Right atrium auricular region (tissue), 2 donors: ENCODE measurements at regions not wholly inside any gene's neighbourhood (a gene's known extent, or its start where the extent isn't known, plus 50 kb on each side); places are given as distances from the start of the nearest gene placed in this dataset.

Source experiments
- DNase-seq: peaks from one replicate; pipeline ENCODE4 v3.0.0-alpha.2; 2019; ENCODE audit warnings: low spot score
- H3K27ac ChIP-seq, 2 donors: fragments of 200-600 bp; sonication (generic); 1 replicate in 1 of 2; 2 replicates in 1 of 2; pipeline ENCODE4 v1.5.1; 2016 to 2019
- H3K27me3 ChIP-seq, 2 donors: fragments of 200-600 bp; sonication (generic); one replicate each; pipeline versions ENCODE4 v1.5.1 to v1.6.0; 2017 to 2019
- H3K36me3 ChIP-seq: fragments of 200-600 bp; sonication (generic); one replicate; pipeline ENCODE4 v1.5.1; 2016
- H3K4me1 ChIP-seq, 2 donors: fragments of 200-600 bp; sonication (generic); one replicate each; pipeline versions ENCODE4 v1.5.1 to v1.6.0; 2017 to 2019
- H3K4me3 ChIP-seq, 2 donors: fragments of 200-600 bp; sonication (generic); 1 replicate in 1 of 2; 2 replicates in 1 of 2; pipeline ENCODE4 v1.5.1; 2017 to 2019; ENCODE audit warnings: mild to moderate bottlenecking in 1 of 2, moderate library complexity in 1 of 2
- H3K9me3 ChIP-seq, 2 donors: fragments of 200-600 bp; sonication (generic); one replicate each; pipeline ENCODE4 v1.5.1; 2019
- TF ChIP-seq, protein P1 (sequence below), 2 donors: fragments of 200-600 bp; sonication (generic); IDR thresholded peaks; one replicate each; pipeline ENCODE4 v1.5.1; 2019; ENCODE audit warnings: antibody characterized with exemption in 2 of 2

DNA sequence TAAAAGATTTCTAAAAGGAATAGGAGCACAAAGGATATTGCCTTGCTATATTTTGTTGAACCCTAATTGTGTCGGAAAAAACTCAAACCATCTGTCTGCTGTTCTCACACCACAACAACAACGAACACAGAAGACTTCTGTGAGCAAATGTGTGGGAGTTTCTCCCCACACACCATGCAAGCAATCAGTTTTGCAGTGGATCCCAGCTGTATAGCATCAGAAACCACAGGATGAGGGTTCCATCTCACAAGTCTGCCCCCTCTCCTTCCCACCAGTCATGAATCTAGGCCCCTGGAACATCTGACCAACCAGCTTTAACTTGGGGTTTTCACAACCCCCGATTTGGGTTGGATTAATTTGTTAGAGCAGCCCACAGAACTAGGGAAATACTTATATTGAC is 91.3 kb upstream of the SLC4A7 start:
- Histone ChIP-seq H3K4me3 (no peak overlapping the region), H3K27ac (no peak overlapping the region), H3K4me1 (peaks cover 0 to 6% of the 10 kb centered on the region in 2 donors), H3K27me3 (no peaks in the 10 kb centered on the region), H3K9me3 (no peaks in the 10 kb centered on the region), H3K36me3 (no peaks in the 10 kb centered on the region)
- TF ChIP-seq, protein P1, sequence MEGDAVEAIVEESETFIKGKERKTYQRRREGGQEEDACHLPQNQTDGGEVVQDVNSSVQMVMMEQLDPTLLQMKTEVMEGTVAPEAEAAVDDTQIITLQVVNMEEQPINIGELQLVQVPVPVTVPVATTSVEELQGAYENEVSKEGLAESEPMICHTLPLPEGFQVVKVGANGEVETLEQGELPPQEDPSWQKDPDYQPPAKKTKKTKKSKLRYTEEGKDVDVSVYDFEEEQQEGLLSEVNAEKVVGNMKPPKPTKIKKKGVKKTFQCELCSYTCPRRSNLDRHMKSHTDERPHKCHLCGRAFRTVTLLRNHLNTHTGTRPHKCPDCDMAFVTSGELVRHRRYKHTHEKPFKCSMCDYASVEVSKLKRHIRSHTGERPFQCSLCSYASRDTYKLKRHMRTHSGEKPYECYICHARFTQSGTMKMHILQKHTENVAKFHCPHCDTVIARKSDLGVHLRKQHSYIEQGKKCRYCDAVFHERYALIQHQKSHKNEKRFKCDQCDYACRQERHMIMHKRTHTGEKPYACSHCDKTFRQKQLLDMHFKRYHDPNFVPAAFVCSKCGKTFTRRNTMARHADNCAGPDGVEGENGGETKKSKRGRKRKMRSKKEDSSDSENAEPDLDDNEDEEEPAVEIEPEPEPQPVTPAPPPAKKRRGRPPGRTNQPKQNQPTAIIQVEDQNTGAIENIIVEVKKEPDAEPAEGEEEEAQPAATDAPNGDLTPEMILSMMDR (IDR thresholded peaks at IDR 0.05) = no peak
- no peak for DNase-seq

DNA sequence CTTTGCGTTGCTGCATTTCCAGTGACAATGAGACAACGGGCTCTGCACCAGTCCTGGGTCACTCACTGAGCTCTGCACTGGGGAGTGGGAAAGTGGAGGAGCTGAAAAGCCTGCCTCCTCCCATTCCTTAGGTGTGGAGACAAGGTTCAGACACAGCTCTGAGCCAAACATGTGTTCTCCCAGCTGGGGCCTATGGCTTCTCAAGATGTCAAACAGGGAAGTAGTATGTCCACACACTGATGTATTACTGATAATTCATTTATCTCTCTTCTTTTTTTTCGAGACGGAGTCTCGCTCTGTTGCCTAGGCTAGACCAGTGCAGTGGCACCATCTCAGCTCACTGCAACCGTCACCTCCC is 90.2 kb upstream of the SLC4A7 start:
- H3K4me3 ChIP-seq = no peak overlapping the region
- peaks cover 0 to 6% of the 10 kb centered on the region in 2 donors for H3K4me1 ChIP-seq
- no peaks in the 10 kb centered on the region for H3K36me3 ChIP-seq

DNA sequence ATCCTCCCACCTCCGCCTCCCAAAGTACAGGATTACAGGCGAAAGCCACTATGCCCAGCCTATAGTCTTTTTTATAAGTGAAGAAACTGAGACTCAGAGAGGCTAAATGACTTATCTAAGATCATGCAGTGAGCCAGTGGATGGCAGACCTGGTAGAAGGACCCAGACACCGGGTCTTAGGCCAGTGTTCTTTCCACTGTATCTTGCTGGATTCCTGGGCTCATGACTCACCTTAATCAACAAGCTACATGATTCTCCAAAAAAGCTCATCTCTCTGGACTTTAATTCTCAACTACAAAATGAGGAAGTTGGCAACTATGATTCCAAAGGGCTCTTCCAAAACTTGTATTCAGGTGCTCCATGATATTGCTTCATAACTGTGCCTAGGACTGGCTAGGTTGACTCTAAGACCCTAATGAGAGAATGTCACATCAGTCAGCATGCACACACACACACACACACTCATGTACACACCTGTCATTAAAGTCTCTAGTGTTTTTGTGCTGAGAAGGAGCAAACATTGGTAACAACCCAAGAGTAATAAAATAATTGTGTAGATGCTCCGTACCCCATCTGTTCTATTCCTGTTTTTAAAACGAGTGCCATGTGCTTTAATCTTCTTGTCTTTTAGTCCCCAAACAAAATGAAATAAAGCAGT is 89.7 kb upstream of the SLC4A7 start:
- no peak for DNase-seq
- H3K36me3 ChIP-seq = no peaks in the 10 kb centered on the region
- H3K4me1 ChIP-seq = peaks cover 0 to 6% of the 10 kb centered on the region in 2 donors
- TF ChIP-seq, protein P1 (IDR thresholded peaks at IDR 0.05) = no peak
- H3K27ac ChIP-seq = no peak overlapping the region
- H3K9me3 ChIP-seq = no peaks in the 10 kb centered on the region
- no peak overlapping the region for H3K4me3 ChIP-seq
- H3K27me3 ChIP-seq = no peaks in the 10 kb centered on the region

More for the DNA sequence above, 90.2 kb upstream of the SLC4A7 start:
- H3K9me3 ChIP-seq = no peaks in the 10 kb centered on the region
- no peak for DNase-seq
- H3K27me3 ChIP-seq = no peaks in the 10 kb centered on the region
- no peak overlapping the region for H3K27ac ChIP-seq
- TF ChIP-seq, protein P1 (IDR thresholded peaks at IDR 0.05) = no peak

DNA sequence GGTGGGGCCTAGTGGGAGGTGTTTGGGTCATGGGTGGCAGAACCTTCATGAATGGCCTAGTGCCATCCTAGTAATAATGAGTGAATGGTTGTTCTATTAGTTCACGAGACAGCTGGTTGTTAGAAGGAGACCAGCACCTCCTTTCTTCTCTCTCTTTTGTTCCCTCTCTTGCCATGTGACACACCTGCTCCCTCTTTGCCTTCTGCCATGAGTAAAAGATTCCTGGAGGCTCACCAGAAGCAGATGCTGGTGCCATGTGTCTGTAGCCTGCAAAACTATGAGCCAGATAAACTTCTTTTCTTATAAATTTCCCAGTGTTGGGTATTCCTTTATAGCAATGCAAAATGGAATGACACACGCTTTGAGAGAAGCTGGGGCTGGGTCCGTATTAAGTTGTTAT is 89.0 kb upstream of the SLC4A7 start:
- TF ChIP-seq, protein P1 (IDR thresholded peaks at IDR 0.05) = no peak
- Histone ChIP-seq H3K9me3 (no peaks in the 10 kb centered on the region), H3K27me3 (no peaks in the 10 kb centered on the region), H3K4me3 (no peak overlapping the region), H3K27ac (no peak overlapping the region), H3K4me1 (peaks cover 0 to 12% of the 10 kb centered on the region in 2 donors), H3K36me3 (no peaks in the 10 kb centered on the region)
- no peak for DNase-seq

DNA sequence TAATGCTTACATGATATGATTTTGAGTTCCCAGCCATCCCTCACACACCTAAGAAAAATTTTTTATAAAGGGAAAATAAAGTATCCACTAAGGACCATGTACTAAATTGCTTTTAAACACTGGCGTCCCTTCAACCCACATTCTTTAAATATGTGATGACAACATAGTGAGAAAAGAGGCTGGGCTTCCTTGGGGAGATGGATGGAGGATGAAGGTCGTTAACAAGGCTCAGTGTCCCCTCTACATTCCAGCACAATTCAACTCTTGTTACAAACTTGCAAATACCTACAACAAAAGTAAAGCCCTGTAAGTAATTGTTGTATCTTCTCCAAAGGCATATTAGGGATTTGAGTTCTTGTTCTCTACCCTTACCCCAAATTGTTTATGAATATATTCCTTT is 87.2 kb upstream of the SLC4A7 start:
- Histone ChIP-seq H3K36me3 (no peaks in the 10 kb centered on the region), H3K9me3 (no peaks in the 10 kb centered on the region), H3K4me3 (no peak overlapping the region), H3K27me3 (no peaks in the 10 kb centered on the region), H3K27ac (peak overlapping the region in 1 of 2 donors; percentile 38), H3K4me1 (peaks cover 0 to 13% of the 10 kb centered on the region in 2 donors)
- TF ChIP-seq, protein P1 (IDR thresholded peaks at IDR 0.05) = no peak
- no peak for DNase-seq
